ENCODE measurements at regions not wholly inside any gene's neighbourhood (a gene's known extent, or its start where the extent isn't known, plus 50 kb on each side); places are given as distances from the start of the nearest gene placed in this dataset.

DNA sequence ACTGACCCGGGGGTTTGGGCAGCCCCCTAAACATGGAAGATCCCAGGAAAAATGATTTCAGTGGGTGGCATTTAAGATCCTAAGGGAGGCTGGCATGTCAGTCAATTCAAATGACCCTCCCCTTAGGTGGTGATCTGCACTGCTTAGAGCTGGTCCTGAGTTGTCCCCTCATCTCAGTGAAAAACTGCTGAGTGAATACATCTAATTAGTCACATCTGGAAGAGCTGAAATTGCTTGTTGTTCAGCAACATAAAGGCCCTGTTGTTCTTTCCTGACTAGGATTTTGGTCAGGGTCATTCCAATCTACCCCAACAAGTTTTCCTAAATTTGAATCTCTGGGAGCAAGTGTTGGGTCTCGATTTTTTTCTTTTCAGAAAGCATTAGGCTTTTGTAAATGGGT lies 126.4 kb downstream of the LCA5 start:
- TF ChIP-seq, protein P1, sequence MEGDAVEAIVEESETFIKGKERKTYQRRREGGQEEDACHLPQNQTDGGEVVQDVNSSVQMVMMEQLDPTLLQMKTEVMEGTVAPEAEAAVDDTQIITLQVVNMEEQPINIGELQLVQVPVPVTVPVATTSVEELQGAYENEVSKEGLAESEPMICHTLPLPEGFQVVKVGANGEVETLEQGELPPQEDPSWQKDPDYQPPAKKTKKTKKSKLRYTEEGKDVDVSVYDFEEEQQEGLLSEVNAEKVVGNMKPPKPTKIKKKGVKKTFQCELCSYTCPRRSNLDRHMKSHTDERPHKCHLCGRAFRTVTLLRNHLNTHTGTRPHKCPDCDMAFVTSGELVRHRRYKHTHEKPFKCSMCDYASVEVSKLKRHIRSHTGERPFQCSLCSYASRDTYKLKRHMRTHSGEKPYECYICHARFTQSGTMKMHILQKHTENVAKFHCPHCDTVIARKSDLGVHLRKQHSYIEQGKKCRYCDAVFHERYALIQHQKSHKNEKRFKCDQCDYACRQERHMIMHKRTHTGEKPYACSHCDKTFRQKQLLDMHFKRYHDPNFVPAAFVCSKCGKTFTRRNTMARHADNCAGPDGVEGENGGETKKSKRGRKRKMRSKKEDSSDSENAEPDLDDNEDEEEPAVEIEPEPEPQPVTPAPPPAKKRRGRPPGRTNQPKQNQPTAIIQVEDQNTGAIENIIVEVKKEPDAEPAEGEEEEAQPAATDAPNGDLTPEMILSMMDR (IDR thresholded peaks at IDR 0.05; ENCODE audit: insufficient read depth, low read depth, low read length), result no peak
- TF ChIP-seq EZH2 (IDR thresholded peaks at IDR 0.05; ENCODE audit: insufficient read depth, low read length), result no peak

Measured in astrocyte (in vitro differentiated cells and primary cell).